Occipital lobe (tissue), 1 donor: ENCODE measurements at regions not wholly inside any gene's neighbourhood (a gene's known extent, or its start where the extent isn't known, plus 50 kb on each side); places are given as distances from the start of the nearest gene placed in this dataset.

Experiments used
- DNase-seq: peaks from one replicate; lab custom pipeline; 2025; lab: John Stamatoyannopoulos, UW

GRCh38 chr17:33403194-33403593, 110.1 kb upstream of the ASIC2 start:
- DNase-seq, result no peak

DNA sequence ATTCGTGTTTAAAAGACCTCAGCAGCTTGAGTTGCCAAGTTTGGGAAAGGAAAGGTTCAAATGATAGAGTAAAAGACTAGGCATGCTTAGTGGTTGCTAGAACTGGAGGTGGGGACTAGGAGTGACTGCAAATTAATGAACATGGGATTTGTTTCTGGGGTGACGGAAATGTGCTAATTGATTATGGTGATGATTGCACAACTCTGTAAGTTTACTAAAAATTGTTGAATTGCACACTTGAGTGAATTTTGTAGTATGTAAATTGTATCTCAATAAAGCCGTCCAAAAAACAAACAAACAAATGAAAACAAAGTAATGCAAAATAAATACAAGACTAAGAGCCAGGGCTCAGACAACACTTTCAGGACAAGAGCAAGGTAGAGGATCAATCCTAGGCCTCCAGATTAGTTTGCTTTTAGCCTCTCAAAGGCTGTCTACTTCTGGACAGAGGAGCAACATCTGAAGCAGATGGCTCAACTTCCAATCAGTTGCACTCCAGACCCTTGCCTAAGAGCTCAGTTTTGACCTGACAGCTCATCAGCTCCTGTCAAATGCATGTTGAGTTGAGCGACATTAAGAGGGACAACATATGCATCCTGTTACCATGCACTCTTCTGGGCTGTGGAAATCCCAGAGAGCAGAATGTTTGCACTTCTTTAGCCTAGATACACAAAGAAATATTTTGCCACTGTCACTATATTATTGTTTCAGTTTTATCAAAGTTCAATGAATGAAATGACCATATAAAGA, 111.2 kb upstream of the ASIC2 start:
- no peak for DNase-seq

DNA sequence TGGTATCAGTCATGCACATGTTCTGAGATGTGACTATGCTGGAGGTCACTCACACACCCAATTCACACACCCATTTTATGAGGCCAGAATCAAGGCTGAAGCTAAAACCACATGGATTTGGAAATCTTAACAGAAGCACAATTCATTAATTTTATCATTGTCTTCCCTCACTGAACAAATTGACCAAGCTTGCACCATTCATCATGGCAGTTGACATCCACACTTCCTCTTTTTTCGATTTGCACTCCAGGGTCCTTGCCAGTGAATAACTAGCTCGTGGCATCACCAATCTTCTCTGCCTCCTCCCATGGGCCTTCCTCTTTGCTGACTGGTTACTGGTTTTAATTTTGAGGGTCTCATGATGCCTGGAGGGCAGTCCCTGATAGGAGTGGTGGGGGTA, 123.0 kb upstream of the ASIC2 start:
- DNase-seq, result no peak

DNA sequence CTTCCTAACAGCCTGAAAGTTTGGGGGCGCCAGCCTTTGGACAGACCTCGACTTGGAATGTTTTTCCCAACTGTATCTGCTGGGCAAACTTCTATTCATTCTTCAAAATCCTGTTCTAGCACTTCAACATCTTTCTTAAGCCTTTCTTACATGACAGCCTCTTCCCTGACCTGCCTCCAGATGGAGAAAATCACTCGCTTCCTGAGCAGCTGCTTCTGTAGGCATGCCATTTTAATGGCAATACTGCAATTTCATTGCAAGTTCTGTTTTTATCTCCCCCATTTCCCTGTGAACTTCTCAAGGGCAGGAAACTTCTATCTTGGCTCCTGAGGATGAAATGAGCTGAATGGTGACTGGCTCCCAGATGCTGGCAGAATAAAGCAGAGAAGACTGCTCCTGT, 128.8 kb upstream of the ASIC2 start:
- DNase-seq, result no peak

GRCh38 chr17:33433581-33433980, 140.5 kb upstream of the ASIC2 start:
- no peak for DNase-seq

DNA sequence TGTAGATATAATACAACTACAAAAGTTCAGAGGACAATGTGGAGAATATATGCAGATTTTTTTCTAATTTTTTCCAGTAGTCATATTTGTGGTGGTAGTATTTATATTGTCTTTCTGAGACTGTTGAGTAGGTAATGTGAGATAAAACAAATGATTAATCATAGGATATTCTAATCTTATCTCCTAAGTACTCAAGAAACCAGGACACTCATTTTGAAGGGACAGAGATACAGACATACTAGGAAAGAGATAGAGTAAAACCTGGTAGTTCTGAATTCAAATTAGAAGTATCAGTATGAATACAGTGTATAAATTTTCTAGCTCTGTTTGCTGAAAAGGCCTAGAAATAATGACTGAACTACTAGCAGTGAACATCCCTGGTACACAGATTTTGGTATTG, 141.7 kb upstream of the ASIC2 start:
- DNase-seq, result no peak

- no peak for DNase-seq
These were observed 142.7 kb upstream of the ASIC2 start for GRCh38 chr17:33435721-33436301.

DNA sequence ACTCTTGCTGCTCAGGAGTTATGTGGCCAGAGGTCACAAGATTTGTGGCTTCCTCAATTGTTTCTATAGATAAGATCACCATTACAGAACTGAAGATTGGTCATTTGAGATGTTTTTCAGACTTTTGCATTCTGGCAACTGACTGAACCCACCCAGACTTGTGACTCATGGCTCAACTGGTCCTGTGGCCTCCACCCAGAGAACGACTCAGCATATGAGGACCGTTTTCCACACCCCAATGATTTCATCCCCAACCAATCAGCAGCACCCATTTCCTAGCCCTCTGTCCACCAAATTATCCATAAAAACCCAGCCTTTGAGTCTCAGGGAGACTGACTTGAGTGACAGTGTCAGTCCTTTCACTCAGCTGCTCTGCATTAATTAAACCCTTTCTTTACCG, 143.2 kb upstream of the ASIC2 start:
- DNase-seq, result no peak

DNA sequence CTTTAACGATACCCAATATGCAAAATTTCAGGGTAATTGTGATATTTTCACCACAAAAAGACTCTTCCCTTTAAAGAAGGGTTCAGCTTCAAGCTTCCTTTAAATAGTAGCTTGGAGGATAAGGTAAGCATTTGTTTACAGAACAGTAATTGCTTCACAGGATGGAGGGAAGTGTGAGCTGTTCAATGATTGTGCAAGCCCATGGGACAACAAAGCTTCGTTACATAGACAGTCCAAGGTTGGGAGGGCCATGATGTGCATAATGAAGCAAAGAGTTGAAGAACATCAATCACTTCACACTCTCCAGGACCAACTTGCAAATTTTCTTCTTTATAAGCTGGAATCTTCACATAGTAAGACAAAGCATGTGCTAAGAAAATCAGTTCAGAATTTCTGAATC, 145.0 kb upstream of the ASIC2 start:
- DNase-seq, result no peak

- no peak for DNase-seq
These were observed 145.5 kb upstream of the ASIC2 start for GRCh38 chr17:33438578-33438977.

- no peak for DNase-seq
These were observed 149.2 kb upstream of the ASIC2 start for GRCh38 chr17:33442320-33442719.

DNA sequence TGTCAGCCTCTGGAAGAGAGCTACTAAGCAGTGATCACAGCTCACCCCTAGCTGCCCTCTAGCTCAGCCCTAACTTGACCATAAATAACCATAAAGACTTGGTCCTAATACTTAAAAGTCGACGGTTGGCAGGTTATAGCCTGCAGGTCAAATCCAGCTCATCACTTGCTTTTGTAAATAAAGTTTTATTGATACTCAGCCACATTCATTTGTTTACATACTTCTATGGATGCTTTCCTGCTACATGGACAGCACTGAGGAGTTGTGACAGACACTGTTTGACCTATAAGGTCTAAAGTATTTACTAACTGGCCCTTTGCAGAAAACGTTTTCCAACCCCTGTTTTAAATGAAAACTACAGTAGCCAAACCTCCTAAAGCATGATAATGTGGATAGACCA, 151.6 kb upstream of the ASIC2 start:
- DNase-seq, result no peak

DNA sequence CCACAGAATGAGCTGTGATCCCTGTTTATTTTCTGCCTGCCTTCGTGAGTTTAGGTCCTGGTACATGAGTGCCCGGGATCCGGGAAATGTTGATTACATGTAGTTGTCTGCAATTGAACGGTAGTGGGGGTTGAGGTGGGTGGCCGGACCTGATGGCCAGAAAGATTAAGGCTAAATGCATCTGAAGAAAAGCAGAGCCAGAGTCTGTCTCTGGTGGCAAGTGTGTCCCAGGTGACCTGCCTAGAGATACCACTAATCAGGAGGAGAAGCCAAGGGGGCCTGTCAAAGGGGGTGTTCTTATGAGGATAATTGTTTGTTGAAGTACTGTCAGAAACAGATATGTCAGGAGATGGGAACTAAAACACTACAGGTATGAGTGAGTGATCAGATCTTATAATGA, 154.0 kb upstream of the ASIC2 start:
- DNase-seq, result no peak

DNA sequence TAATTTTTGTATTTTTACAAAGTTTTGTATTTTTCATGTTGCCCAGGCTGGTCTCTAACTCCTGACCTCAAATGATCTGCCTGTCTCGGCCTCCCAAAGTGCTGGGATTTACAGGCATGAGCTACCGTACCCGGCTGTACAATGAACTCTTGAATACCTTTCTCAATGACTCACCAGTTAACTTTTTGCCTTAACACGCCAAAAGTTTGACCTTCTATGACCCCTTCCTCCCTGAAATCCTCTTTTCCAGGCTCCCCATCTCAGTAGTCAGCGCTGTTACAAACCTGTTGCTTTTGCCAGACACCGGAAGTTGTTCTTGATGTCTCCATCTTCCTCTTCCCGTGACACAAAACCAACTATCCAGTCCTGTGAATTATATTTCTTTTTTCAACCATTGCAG, 158.1 kb upstream of the ASIC2 start:
- no peak for DNase-seq

GRCh38 chr17:33457477-33457876, 164.4 kb upstream of the ASIC2 start:
- no peak for DNase-seq

- DNase-seq, result no peak
These were observed 166.2 kb upstream of the ASIC2 start for GRCh38 chr17:33459078-33459940.

DNA sequence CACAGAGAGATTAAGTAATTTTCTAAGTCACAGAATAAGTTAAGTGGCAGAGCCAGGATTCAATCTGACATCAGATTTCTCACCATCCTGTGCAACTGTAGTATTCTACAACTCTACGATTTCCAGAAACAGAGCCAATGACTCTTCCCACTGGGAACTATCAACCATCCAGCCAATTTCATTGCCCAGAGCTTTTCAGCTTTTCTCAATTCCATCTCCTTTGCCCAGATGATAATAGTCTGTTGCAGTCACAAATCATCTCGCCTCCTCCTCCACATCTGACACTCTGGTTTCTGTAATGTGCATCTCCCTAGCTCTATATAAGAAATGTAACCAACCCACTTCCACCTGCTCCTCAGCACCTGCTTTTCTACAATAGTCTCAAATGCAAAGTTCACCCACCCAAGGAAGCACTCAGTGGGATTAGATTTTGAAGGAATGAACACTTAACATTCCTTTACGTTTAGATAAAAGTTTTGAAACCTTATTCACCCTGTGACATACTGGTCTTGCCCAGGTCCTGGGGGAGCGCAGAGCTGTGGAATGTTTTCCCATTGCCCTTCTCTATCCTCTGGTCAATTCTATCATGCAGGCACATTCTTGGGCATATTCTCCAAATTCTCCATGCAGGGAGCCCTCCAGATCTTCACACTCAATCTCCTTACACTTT, 167.8 kb upstream of the ASIC2 start:
- DNase-seq, result no peak

DNA sequence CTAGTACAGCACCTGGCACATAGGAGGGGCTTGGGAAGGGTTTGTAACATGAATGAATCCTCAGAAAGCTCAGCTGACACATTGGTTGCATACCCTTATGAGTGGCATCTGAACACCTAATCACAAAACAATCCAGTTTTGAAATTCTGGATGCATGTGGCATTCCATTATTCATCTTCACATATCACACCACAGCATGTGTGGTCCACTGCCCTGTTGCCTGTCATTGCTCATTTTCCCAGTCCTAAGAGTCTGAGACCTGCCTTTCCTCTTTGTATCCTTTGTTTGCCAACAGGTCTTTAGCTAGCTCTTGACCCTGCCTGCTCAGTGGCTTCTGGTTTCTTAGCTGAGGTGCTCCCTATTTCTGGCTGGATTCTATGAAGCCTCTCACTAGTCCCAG, 170.8 kb upstream of the ASIC2 start:
- no peak for DNase-seq

- DNase-seq, result no peak
These were observed 171.7 kb upstream of the ASIC2 start for GRCh38 chr17:33464669-33465280.

DNA sequence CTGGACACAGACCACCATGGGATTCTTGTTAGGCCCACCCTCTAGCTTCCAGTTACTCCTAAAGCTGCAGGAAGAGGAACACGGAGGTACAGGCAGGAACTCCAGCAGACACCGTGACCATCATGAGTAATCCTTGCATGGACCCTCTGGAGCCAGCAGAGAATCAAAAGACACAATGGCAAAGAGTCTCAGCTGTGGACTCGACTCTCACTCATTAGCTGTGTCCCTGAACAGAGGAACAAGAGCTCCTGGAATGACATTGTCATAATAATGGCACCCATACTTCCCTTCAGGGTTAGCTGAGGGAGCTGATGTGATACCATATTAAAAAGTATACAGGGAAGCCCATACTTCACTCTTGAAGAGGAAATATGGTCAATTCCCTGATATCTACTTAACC, 176.3 kb upstream of the ASIC2 start:
- no peak for DNase-seq

DNA sequence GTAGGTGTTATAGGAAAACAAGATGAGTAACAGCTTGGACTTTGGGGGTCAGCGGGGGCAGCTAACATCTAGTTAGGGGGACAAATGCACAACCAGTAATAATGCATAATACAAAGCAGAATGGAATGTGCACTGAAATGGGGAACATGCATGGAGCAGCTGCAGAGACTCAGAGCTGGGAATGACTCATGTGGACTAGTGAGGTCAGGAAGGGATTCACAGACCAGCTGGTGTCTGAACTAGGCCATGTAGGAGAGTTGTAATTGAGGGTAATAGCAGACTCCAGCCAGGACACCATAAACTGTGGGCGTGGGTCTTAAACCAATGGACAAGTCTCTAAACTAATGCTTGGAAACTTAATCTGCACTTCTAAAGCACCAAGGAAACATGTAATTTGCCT, 176.8 kb upstream of the ASIC2 start:
- no peak for DNase-seq

- no peak for DNase-seq
These were observed 180.0 kb upstream of the ASIC2 start for GRCh38 chr17:33473061-33473460.
